IMR-90 (cell line): ENCODE measurements at regions not wholly inside any gene's neighbourhood (a gene's known extent, or its start where the extent isn't known, plus 50 kb on each side); places are given as distances from the start of the nearest gene placed in this dataset.
A peak's percentile ranks its signal among the peaks of the same experiment; 100 is the strongest.

Experiments
- ATAC-seq: fragments of 200-7000 bp; cut with Tn5 transposase; 2 replicates; pipeline ENCODE4 v1.9.1; 2020; ENCODE audit warnings: low read depth, mild to moderate bottlenecking, moderate library complexity
- BruUV-seq: library from RNA; stranded (reverse); fragments of 400-500 nt; replicated peaks from 2 replicates; lab custom pipeline; 2021; lab: Mats Ljungman, UMichigan
- CTCF ChIA-PET: fragments of 300-600 bp; formaldehyde crosslinking; extraction: SDS; loops from one replicate; lab custom pipeline; 2021; ENCODE audit warnings: antibody characterized with exemption; lab: Yijun Ruan, JAX
- POLR2A ChIA-PET: fragments of 300-600 bp; sonication (Branson Sonifier 250); formaldehyde crosslinking; loops from one replicate; lab custom pipeline; 2022; ENCODE audit warnings: antibody characterized with exemption; ENCODE audit not compliant: unreplicated experiment; lab: Charles Lee
- DNase-seq: peaks from one replicate; pipeline ENCODE4 v3.0.0; 2013
- H2AFZ ChIP-seq: replicated peaks from 2 replicates; pipeline ENCODE3; 2013; ENCODE audit warnings: low read length, mild to moderate bottlenecking; ENCODE audit not compliant: poor library complexity
- H2AK5ac ChIP-seq: 2 replicates; pipeline ENCODE4 v1.6.1; 2013; ENCODE audit warnings: low read depth, low read length, inconsistent platforms
- H2AK9ac ChIP-seq: replicated peaks from 2 replicates; pipeline ENCODE3; 2013; ENCODE audit warnings: mild to moderate bottlenecking, low read depth, low read length, moderate library complexity; ENCODE audit not compliant: poor library complexity
- H2BK120ac ChIP-seq: 2 replicates; pipeline ENCODE4 v1.6.1; 2013; ENCODE audit warnings: low read depth, low read length, inconsistent platforms
- H2BK15ac ChIP-seq: 3 replicates; pipeline ENCODE4 v1.6.1; 2013; ENCODE audit warnings: low read depth, low read length, inconsistent platforms
- H2BK20ac ChIP-seq: 2 replicates; pipeline ENCODE4 v1.6.1; 2013; ENCODE audit warnings: low read depth, mild to moderate bottlenecking, inconsistent platforms, low read length, moderate library complexity
- H2BK5ac ChIP-seq: 2 replicates; pipeline ENCODE4 v1.6.1; 2013; ENCODE audit warnings: mild to moderate bottlenecking, low read depth, low read length, inconsistent platforms; ENCODE audit not compliant: poor library complexity, severe bottlenecking
- H3K14ac ChIP-seq: replicated peaks from 2 replicates; pipeline ENCODE4 v1.6.1; 2013; ENCODE audit warnings: low read depth, low read length, inconsistent platforms
- H3K18ac ChIP-seq: 2 replicates; pipeline ENCODE4 v1.6.1; 2013; ENCODE audit warnings: low read depth, low read length, control low read depth
- H3K23ac ChIP-seq: 2 replicates; pipeline ENCODE4 v1.6.1; 2013; ENCODE audit warnings: low read depth, low read length, inconsistent platforms
- H3K27ac ChIP-seq: 2 replicates; pipeline ENCODE4 v1.5.1; 2013; ENCODE audit warnings: mild to moderate bottlenecking, control low read depth, low read length; ENCODE audit not compliant: insufficient read depth
- H3K27me3 ChIP-seq: 2 replicates; pipeline ENCODE4 v1.6.1; 2013; ENCODE audit warnings: low read length; ENCODE audit not compliant: control insufficient read depth, insufficient read depth
- H3K36me3 ChIP-seq: 2 replicates; pipeline ENCODE4 v1.6.1; 2013; ENCODE audit warnings: low read length, mixed read lengths; ENCODE audit not compliant: control insufficient read depth, insufficient read depth
- H3K4ac ChIP-seq: 2 replicates; pipeline ENCODE4 v1.6.1; 2013; ENCODE audit warnings: low read depth, low read length, inconsistent platforms
- H3K4me1 ChIP-seq: 2 replicates; pipeline ENCODE4 v1.6.1; 2013; ENCODE audit warnings: low read length, mixed read lengths; ENCODE audit not compliant: control insufficient read depth, insufficient read depth
- H3K4me2 ChIP-seq: 2 replicates; pipeline ENCODE4 v1.6.1; 2013; ENCODE audit warnings: low read depth, mild to moderate bottlenecking, control low read depth, low read length, moderate library complexity
- H3K4me3 ChIP-seq: 2 replicates; pipeline ENCODE4 v1.5.1; 2013; ENCODE audit warnings: low read depth, mild to moderate bottlenecking, control low read depth, low read length, moderate library complexity; ENCODE audit not compliant: insufficient read depth
- H3K56ac ChIP-seq: 2 replicates; pipeline ENCODE4 v1.6.1; 2013; ENCODE audit warnings: low read length, inconsistent platforms; ENCODE audit not compliant: insufficient read depth; ENCODE audit errors: extremely low read depth
- H3K79me1 ChIP-seq, 2 experiments: 2 replicates each; pipeline ENCODE4 v1.6.1; 2013; ENCODE audit warnings: low read length in 2 of 2, inconsistent platforms in 1 of 2, low read depth in 1 of 2
- H3K9ac ChIP-seq: 2 replicates; pipeline ENCODE4 v1.6.1; 2013; ENCODE audit warnings: low read depth, low read length, control low read depth
- H3K9me1 ChIP-seq: 2 replicates; pipeline ENCODE4 v1.6.1; 2013; ENCODE audit warnings: low read length, inconsistent platforms; ENCODE audit not compliant: insufficient read depth
- H3K9me3 ChIP-seq: 2 replicates; pipeline ENCODE4 v1.6.1; 2013; ENCODE audit warnings: low read length; ENCODE audit not compliant: control insufficient read depth, insufficient read depth
- H4K20me1 ChIP-seq: 2 replicates; pipeline ENCODE4 v1.6.1; 2013; ENCODE audit warnings: low read length, inconsistent platforms; ENCODE audit not compliant: insufficient read depth
- H4K5ac ChIP-seq: 2 replicates; pipeline ENCODE4 v1.6.1; 2013; ENCODE audit warnings: mild to moderate bottlenecking, low read depth, low read length, control low read depth
- H4K8ac ChIP-seq, 2 experiments: 2 replicates each; pipeline ENCODE4 v1.6.1; 2013; ENCODE audit warnings: low read depth in 2 of 2, low read length in 2 of 2, control low read depth in 1 of 2, inconsistent platforms in 1 of 2
- H4K91ac ChIP-seq: 2 replicates; pipeline ENCODE4 v1.6.1; 2013; ENCODE audit warnings: low read depth, low read length, inconsistent platforms; ENCODE audit not compliant: insufficient read depth
- CHD1 ChIP-seq: IDR thresholded peaks from 2 replicates; pipeline ENCODE4 v1.6.1; 2012; ENCODE audit warnings: low read depth, low read length, improper control_type of control experiment
- ELK1 ChIP-seq: fragments of 150-350 bp; IDR thresholded peaks from 2 replicates; pipeline ENCODE4 v1.6.1; 2016; ENCODE audit warnings: low read depth, mild to moderate bottlenecking, low read length, moderate library complexity, borderline replicate concordance
- MAFK ChIP-seq: IDR thresholded peaks from 2 replicates; pipeline ENCODE4 v1.6.1; 2012; ENCODE audit warnings: low read depth, low read length, improper control_type of control experiment
- MAZ ChIP-seq: IDR thresholded peaks from 2 replicates; pipeline ENCODE4 v1.6.1; 2012; ENCODE audit warnings: low read depth, mild to moderate bottlenecking, low read length, improper control_type of control experiment, moderate library complexity, borderline replicate concordance
- MXI1 ChIP-seq: IDR thresholded peaks from 2 replicates; pipeline ENCODE4 v1.6.1; 2012; ENCODE audit warnings: low read depth, mild to moderate bottlenecking, low read length, moderate library complexity, borderline replicate concordance
- NFE2L2 ChIP-seq: fragments of 150-350 bp; IDR thresholded peaks from 2 replicates; pipeline ENCODE4 v1.6.1; 2016; ENCODE audit warnings: low read depth, mild to moderate bottlenecking, low read length
- POLR2A ChIP-seq: IDR thresholded peaks from 2 replicates; pipeline ENCODE4 v1.6.1; 2012; ENCODE audit warnings: mild to moderate bottlenecking, low read depth, low read length
- RAD21 ChIP-seq: IDR thresholded peaks from 2 replicates; pipeline ENCODE4 v1.6.1; 2012; ENCODE audit warnings: low read length, improper control_type of control experiment
- RCOR1 ChIP-seq: IDR thresholded peaks from 2 replicates; pipeline ENCODE4 v1.6.1; 2012; ENCODE audit warnings: mild to moderate bottlenecking, low read length, improper control_type of control experiment; ENCODE audit not compliant: insufficient replicate concordance
- RFX5 ChIP-seq: IDR thresholded peaks from 2 replicates; pipeline ENCODE4 v1.8.0; 2012; ENCODE audit warnings: low read depth, mild to moderate bottlenecking, low read length, moderate library complexity
- SMC3 ChIP-seq: fragments of 150-350 bp; IDR thresholded peaks from 2 replicates; pipeline ENCODE4 v1.6.1; 2016; ENCODE audit warnings: low read depth, mild to moderate bottlenecking, antibody characterized with exemption, low read length, moderate library complexity
- WGBS, 2 experiments: methylation state at CpG; one replicate each; pipeline versions ENCODE4 v1.1.5 to v1.1.7; 2013; ENCODE audit warnings: missing lambda C conversion rate in 2 of 2; ENCODE audit not compliant: insufficient read length in 1 of 2; ENCODE audit errors: extremely low coverage in 2 of 2; 5-methylcytosine and 5-hydroxymethylcytosine counted together
- dilution Hi-C: fragments of 300-500 bp; cut with HindIII; formaldehyde crosslinking; loops from one replicate; pipeline ENCODE4 v1.14.3; 2018; ENCODE audit warnings: low sequenced_read_pairs; ENCODE audit not compliant: unreplicated experiment
- in situ Hi-C: fragments of 300-500 bp; cut with MboI; formaldehyde crosslinking; loops from 3 replicates; pipeline ENCODE4 v1.14.3; 2019; ENCODE audit warnings: low sequenced_read_pairs, inconsistent platforms, mixed read lengths
- intact Hi-C: fragments of 100-400 bp; cut with micrococcal nuclease; formaldehyde crosslinking; loops from 2 replicates; pipeline ENCODE4 v1.10.0; 2022

- peak; percentile 36; the same call in 1 of the 2 replicates for ATAC-seq
Observed at GRCh38 chr3:178203650-178204049, 332.6 kb upstream of the KCNMB2 start.

More at GRCh38 chr3:178203650-178204049, 332.6 kb upstream of the KCNMB2 start:
- WGBS, 2 experiments = no CpG with 5 or more reads among the region's 2 CpGs
- no peaks in the 10 kb centered on the region for H3K36me3 ChIP-seq
- H4K8ac ChIP-seq = no peak overlapping the region
- H3K9me1 ChIP-seq = no peaks in the 10 kb centered on the region
- no peak overlapping the region for H3K4me3 ChIP-seq
- BruUV-seq = no TSS peak
- peak overlapping the region; percentile 27; the same call in 1 of the 2 replicates for H2BK20ac ChIP-seq
- no peak for TF ChIP-seq MXI1
- TF ChIP-seq RCOR1 = no peak
- TF ChIP-seq ELK1 = no peak
- no peak for TF ChIP-seq MAFK
- no peak for TF ChIP-seq SMC3
- TF ChIP-seq MAZ = no peak
- TF ChIP-seq POLR2A = no peak
- no peak for TF ChIP-seq CHD1
- no peak for TF ChIP-seq RAD21
- TF ChIP-seq NFE2L2 = no peak
- TF ChIP-seq RFX5 = no peak
- POLR2A ChIA-PET = no interaction called here
- H3K4me2 ChIP-seq = no peak overlapping the region
- H4K5ac ChIP-seq = no peak overlapping the region; the same call in 1 of the 2 replicates
- DNase-seq = peak; percentile 47
- H3K14ac ChIP-seq = no peak overlapping the region
- no peaks in the 10 kb centered on the region for H3K79me1 ChIP-seq
- H2BK15ac ChIP-seq = no peak overlapping the region
- dilution Hi-C loops (no loop called here), intact Hi-C loops (no loop called here), in situ Hi-C loops (no loop called here)
- no peaks in the 10 kb centered on the region for H4K20me1 ChIP-seq
- H2AFZ ChIP-seq = no peak overlapping the region
- no peak overlapping the region for H3K23ac ChIP-seq
- H3K9me3 ChIP-seq = no peaks in the 10 kb centered on the region
- H4K91ac ChIP-seq = no peak overlapping the region
- no peak overlapping the region for H2AK5ac ChIP-seq
- no peak overlapping the region for H3K56ac ChIP-seq
- H3K9ac ChIP-seq = no peak overlapping the region
- peak overlapping the region; percentile 35 for H2BK120ac ChIP-seq
- peak overlapping the region; percentile 36 for H2BK5ac ChIP-seq
- no peak overlapping the region; the same call in 1 of the 2 replicates for H3K4ac ChIP-seq
- peak overlapping the region; percentile 6; the same call in 1 of the 2 replicates for H3K18ac ChIP-seq
- CTCF ChIA-PET = interaction anchor here (0.6 kb wide), 1 partner anchor 156 kb away, joined by 4 read pairs; no protein-coding TSS in a partner anchor
- H3K27ac ChIP-seq = peak overlapping the region; percentile 4; the same call in 1 of the 2 replicates
- no peak overlapping the region for H2AK9ac ChIP-seq
- peaks cover 6% of the 10 kb centered on the region; the same call in 1 of the 2 replicates for H3K4me1 ChIP-seq
- no peaks in the 10 kb centered on the region for H3K27me3 ChIP-seq
